Activated CD4-positive, alpha-beta T cell treated with anti-CD3 and anti-CD28 coated beads for 48 hours (primary cell): ENCODE measurements at regions not wholly inside any gene's neighbourhood (a gene's known extent, or its start where the extent isn't known, plus 50 kb on each side); places are given as distances from the start of the nearest gene placed in this dataset.

Experiments used
- DNase-seq: peaks from one replicate; pipeline ENCODE4 v3.0.0-alpha.2; 2020

GRCh38 chr7:95718577-95719410 is 53.6 kb upstream of the DYNC1I1 start:
- DNase-seq: no peak

- no peak for DNase-seq
These were observed 55.8 kb upstream of the DYNC1I1 start for GRCh38 chr7:95716357-95717122.

- DNase-seq: no peak
These were observed 57.1 kb upstream of the DYNC1I1 start for GRCh38 chr7:95715274-95715673.

GRCh38 chr7:95710711-95711110 is 61.6 kb upstream of the DYNC1I1 start:
- DNase-seq: no peak

GRCh38 chr7:95700917-95701316 is 71.4 kb upstream of the DYNC1I1 start:
- DNase-seq: no peak

GRCh38 chr7:95694334-95694733 is 78.0 kb upstream of the DYNC1I1 start:
- DNase-seq: no peak

GRCh38 chr7:95693551-95694333 is 78.6 kb upstream of the DYNC1I1 start:
- no peak for DNase-seq

- no peak for DNase-seq
These were observed 80.9 kb upstream of the DYNC1I1 start for GRCh38 chr7:95691464-95691863.

GRCh38 chr7:95690367-95690947 is 81.9 kb upstream of the DYNC1I1 start:
- DNase-seq: no peak

- DNase-seq: no peak
These were observed 83.3 kb upstream of the DYNC1I1 start for GRCh38 chr7:95688931-95689495.

- no peak for DNase-seq
These were observed 84.5 kb upstream of the DYNC1I1 start for GRCh38 chr7:95687759-95688343.

GRCh38 chr7:95686109-95686508 is 86.2 kb upstream of the DYNC1I1 start:
- peak; percentile 7 for DNase-seq

GRCh38 chr7:95684505-95684904 is 87.8 kb upstream of the DYNC1I1 start:
- DNase-seq: no peak

GRCh38 chr7:95684037-95684436 is 87.7 kb upstream of the PDK4 start:
- DNase-seq: no peak

- DNase-seq: no peak
These were observed 86.6 kb upstream of the PDK4 start for GRCh38 chr7:95682913-95683312.

- no peak for DNase-seq
These were observed 80.4 kb upstream of the PDK4 start for GRCh38 chr7:95676691-95677090.

- no peak for DNase-seq
These were observed 79.3 kb upstream of the PDK4 start for GRCh38 chr7:95675632-95676031.

GRCh38 chr7:95675016-95675415 is 78.7 kb upstream of the PDK4 start:
- no peak for DNase-seq

- no peak for DNase-seq
These were observed 77.8 kb upstream of the PDK4 start for GRCh38 chr7:95674101-95674500.

GRCh38 chr7:95672434-95672833 is 76.1 kb upstream of the PDK4 start:
- no peak for DNase-seq

- no peak for DNase-seq
These were observed 73.2 kb upstream of the PDK4 start for GRCh38 chr7:95669513-95669912.

- no peak for DNase-seq
These were observed 72.2 kb upstream of the PDK4 start for GRCh38 chr7:95668504-95669018.
